H1 (cell line): ENCODE measurements at regions not wholly inside any gene's neighbourhood (a gene's known extent, or its start where the extent isn't known, plus 50 kb on each side); places are given as distances from the start of the nearest gene placed in this dataset.

Source experiments
- CTCF ChIA-PET: fragments of 300-600 bp; sonication (Branson Sonifier 250); formaldehyde crosslinking; loops from one replicate; lab custom pipeline; 2021; ENCODE audit not compliant: partially characterized antibody; lab: Charles Lee
- POLR2A ChIA-PET: fragments of 300-600 bp; sonication (Branson Sonifier 250); formaldehyde crosslinking; loops from one replicate; lab custom pipeline; 2021; ENCODE audit warnings: inconsistent platforms; ENCODE audit not compliant: partially characterized antibody; lab: Charles Lee
- DNase-seq, 2 experiments: peaks; one replicate each; pipeline versions ENCODE4 v3.0.0 to v3.0.0-alpha.2; 2010 to 2022; ENCODE audit warnings: low spot score in 2 of 2, low read depth in 1 of 2, mixed read lengths in 1 of 2
- FAIRE-seq: peaks from 2 replicates; lab custom pipeline; 2011; peaks lifted over from hg19 to GRCh38; lab: Jason Lieb, UNC
- H2AFZ ChIP-seq: 2 replicates; pipeline ENCODE4 v1.8.1; 2012; ENCODE audit warnings: low read length, inconsistent platforms
- H2AK5ac ChIP-seq: 2 replicates; pipeline ENCODE4 v1.6.1; 2013; ENCODE audit warnings: low read depth, low read length
- H2BK120ac ChIP-seq: replicated peaks from 2 replicates; pipeline ENCODE3; 2013; ENCODE audit warnings: low read depth, low read length, inconsistent platforms
- H2BK12ac ChIP-seq: 2 replicates; pipeline ENCODE4 v1.6.1; 2013; ENCODE audit warnings: low read depth, low read length
- H2BK15ac ChIP-seq: 2 replicates; pipeline ENCODE4 v1.6.1; 2013; ENCODE audit warnings: low read length
- H2BK20ac ChIP-seq: 2 replicates; pipeline ENCODE4 v1.6.1; 2013; ENCODE audit warnings: low read length
- H2BK5ac ChIP-seq: 2 replicates; pipeline ENCODE4 v1.6.1; 2013; ENCODE audit warnings: low read depth, low read length
- H3K14ac ChIP-seq: 2 replicates; pipeline ENCODE4 v1.6.1; 2013; ENCODE audit warnings: inconsistent platforms; ENCODE audit not compliant: insufficient read length
- H3K18ac ChIP-seq: 2 replicates; pipeline ENCODE4 v1.6.1; 2013; ENCODE audit warnings: low read length; ENCODE audit errors: extremely low read depth
- H3K23ac ChIP-seq: 2 replicates; pipeline ENCODE4 v1.6.1; 2013; ENCODE audit warnings: inconsistent platforms; ENCODE audit not compliant: insufficient read length
- H3K23me2 ChIP-seq: 2 replicates; pipeline ENCODE4 v1.6.1; 2013; ENCODE audit warnings: low read depth, low read length
- H3K27ac ChIP-seq: 2 replicates; pipeline ENCODE4 v1.6.1; 2011; ENCODE audit warnings: low read depth, low read length, inconsistent platforms
- H3K27me3 ChIP-seq, 4 experiments: replicated peaks in 1 of 4; 1 replicate in 1 of 4; 2 replicates in 3 of 4; pipeline versions ENCODE4 v1.6.1 to v1.8.1; 2011 to 2013; ENCODE audit warnings: low read length in 3 of 4, mild to moderate bottlenecking in 3 of 4, inconsistent platforms in 2 of 4, mixed read lengths in 2 of 4, moderate library complexity in 1 of 4; ENCODE audit not compliant: control insufficient read depth in 3 of 4, insufficient read depth in 3 of 4; ENCODE audit errors: extremely low read depth in 1 of 4
- H3K36me3 ChIP-seq, 4 experiments: 2 replicates each; pipeline versions ENCODE4 v1.6.1 to v1.8.1; 2011 to 2013; ENCODE audit warnings: mild to moderate bottlenecking in 4 of 4, low read length in 3 of 4, moderate library complexity in 2 of 4, control low read depth in 1 of 4, inconsistent platforms in 1 of 4; ENCODE audit not compliant: insufficient read depth in 4 of 4, control insufficient read depth in 2 of 4
- H3K4ac ChIP-seq: replicated peaks from 2 replicates; pipeline ENCODE3; 2013; ENCODE audit warnings: low read length, low read depth, mixed read lengths, inconsistent platforms; ENCODE audit not compliant: insufficient read length
- H3K4me1 ChIP-seq, 4 experiments: replicated peaks in 1 of 4; 1 replicate in 1 of 4; 2 replicates in 3 of 4; pipeline versions ENCODE4 v1.6.1 to v1.8.1; 2011 to 2013; ENCODE audit warnings: low read length in 3 of 4, inconsistent platforms in 2 of 4, mixed read lengths in 1 of 4; ENCODE audit not compliant: insufficient read depth in 4 of 4, control insufficient read depth in 3 of 4
- H3K4me2 ChIP-seq, 2 experiments: 2 replicates each; pipeline versions ENCODE4 v1.6.1 to v1.8.1; 2011 to 2013; ENCODE audit warnings: low read depth in 2 of 2, low read length in 2 of 2, control low read depth in 1 of 2, inconsistent platforms in 1 of 2, mild to moderate bottlenecking in 1 of 2; ENCODE audit not compliant: insufficient read depth in 1 of 2
- H3K4me3 ChIP-seq, 4 experiments: fragments of 200-600, 300-600 bp in 1 of 4; sonication (generic), shearing (Covaris generic), sonication (Bioruptor Twin) in 1 of 4; 2 replicates each; pipeline versions ENCODE4 v1.5.1 to v1.8.1; 2011 to 2016; ENCODE audit warnings: low read length in 4 of 4, low read depth in 3 of 4, control low read depth in 2 of 4, inconsistent platforms in 2 of 4, mild to moderate bottlenecking in 2 of 4, mixed read lengths in 1 of 4, moderate library complexity in 1 of 4; ENCODE audit not compliant: insufficient read depth in 2 of 4; ENCODE audit errors: extremely low read depth in 1 of 4
- H3K56ac ChIP-seq: replicated peaks from 2 replicates; pipeline ENCODE3; 2013; ENCODE audit warnings: low read depth, mild to moderate bottlenecking, mixed read lengths, low read length, inconsistent platforms; ENCODE audit not compliant: insufficient read length
- H3K79me1 ChIP-seq: 2 replicates; pipeline ENCODE4 v1.6.1; 2013; ENCODE audit warnings: low read depth, low read length, control low read depth
- H3K79me2 ChIP-seq, 2 experiments: 2 replicates each; pipeline versions ENCODE4 v1.6.1 to v1.8.1; 2012 to 2013; ENCODE audit warnings: low read length in 2 of 2, mild to moderate bottlenecking in 2 of 2, inconsistent platforms in 1 of 2; ENCODE audit not compliant: insufficient read depth in 2 of 2, control insufficient read depth in 1 of 2
- H3K9ac ChIP-seq, 4 experiments: replicated peaks in 1 of 4; 1 replicate in 1 of 4; 2 replicates in 3 of 4; pipeline versions ENCODE4 v1.6.1 to v1.8.1; 2011 to 2013; ENCODE audit warnings: low read depth in 3 of 4, low read length in 3 of 4, control low read depth in 2 of 4, mild to moderate bottlenecking in 2 of 4, moderate library complexity in 2 of 4, inconsistent platforms in 1 of 4; ENCODE audit errors: extremely low read depth in 1 of 4
- H3K9me3 ChIP-seq, 2 experiments: 2 replicates each; pipeline versions ENCODE4 v1.6.1 to v1.8.1; 2012 to 2013; ENCODE audit warnings: mild to moderate bottlenecking in 2 of 2, moderate library complexity in 2 of 2, control low read depth in 1 of 2, inconsistent platforms in 1 of 2, low read depth in 1 of 2, low read length in 1 of 2, mixed read lengths in 1 of 2; ENCODE audit not compliant: insufficient read depth in 2 of 2
- H4K20me1 ChIP-seq, 2 experiments: replicated peaks in 1 of 2; 2 replicates each; pipeline versions ENCODE3 to v1.8.1; 2011 to 2013; ENCODE audit warnings: inconsistent platforms in 2 of 2, low read length in 2 of 2, mild to moderate bottlenecking in 1 of 2; ENCODE audit not compliant: insufficient read depth in 2 of 2, control insufficient read depth in 1 of 2
- H4K5ac ChIP-seq: 2 replicates; pipeline ENCODE4 v1.6.1; 2013; ENCODE audit warnings: low read length, low read depth, mixed read lengths, inconsistent platforms; ENCODE audit not compliant: insufficient read length
- H4K8ac ChIP-seq: 2 replicates; pipeline ENCODE4 v1.8.0; 2013; ENCODE audit warnings: mild to moderate bottlenecking, moderate library complexity, low read length, inconsistent platforms; ENCODE audit not compliant: insufficient read depth; ENCODE audit errors: extremely low read depth
- H4K91ac ChIP-seq: replicated peaks from 2 replicates; pipeline ENCODE3; 2013; ENCODE audit warnings: low read length, mixed read lengths, inconsistent platforms; ENCODE audit not compliant: insufficient read length
- GABPA ChIP-seq: IDR thresholded peaks from 2 replicates; pipeline ENCODE4 v1.6.1; 2011; ENCODE audit warnings: mild to moderate bottlenecking, low read length, moderate library complexity, borderline replicate concordance; ENCODE audit not compliant: insufficient read depth
- SP2 ChIP-seq: IDR thresholded peaks from 2 replicates; pipeline ENCODE4 v1.6.1; 2012; ENCODE audit warnings: mild to moderate bottlenecking, low read length, inconsistent platforms
- TCF12 ChIP-seq: IDR thresholded peaks from 2 replicates; pipeline ENCODE4 v1.6.1; 2011; ENCODE audit warnings: low read depth, mild to moderate bottlenecking, low read length
- WGBS, 2 experiments: shearing (Covaris generic) in 1 of 2; methylation state at CpG; one replicate each; pipeline versions ENCODE4 v1.1.6 to v1.1.7; 2013 to 2015; ENCODE audit warnings: low lambda C conversion rate in 2 of 2, mixed read lengths in 2 of 2, inconsistent platforms in 1 of 2, low coverage in 1 of 2, missing lambda C conversion rate in 1 of 2; ENCODE audit not compliant: insufficient replicate concordance in 2 of 2, insufficient coverage in 1 of 2, insufficient read length in 1 of 2; ENCODE audit errors: extremely low coverage in 1 of 2, missing lambda C conversion rate in 1 of 2; 5-methylcytosine and 5-hydroxymethylcytosine counted together

GRCh38 chr7:110168010-110168409 is 922.9 kb upstream of the LRRN3 start:
- Histone ChIP-seq H3K18ac (no peak overlapping the region), H3K4me1 (no peaks in the 10 kb centered on the region)
- TF ChIP-seq SP2 (no peak), GABPA (no peak), TCF12 (no peak)
- TF ChIP-seq, all 59 proteins: peak for 0
- Histone ChIP-seq H4K5ac (no peak overlapping the region), H4K91ac (no peak overlapping the region), H2BK120ac (no peak overlapping the region), H3K27ac (no peak overlapping the region), H3K27me3 (no peaks in the 10 kb centered on the region), H2BK15ac (no peak overlapping the region), H2BK5ac (no peak overlapping the region), H2AK5ac (no peak overlapping the region), H3K79me1 (no peaks in the 10 kb centered on the region), H3K4me2 (no peak overlapping the region), H3K9me3 (no peaks in the 10 kb centered on the region), H3K9ac (no peak overlapping the region), H2AFZ (no peak overlapping the region), H4K20me1 (no peaks in the 10 kb centered on the region), H3K14ac (no peak overlapping the region), H3K79me2 (no peaks in the 10 kb centered on the region), H2BK12ac (no peak overlapping the region), H3K23me2 (no peaks in the 10 kb centered on the region), H3K36me3 (no peaks in the 10 kb centered on the region), H3K56ac (no peak overlapping the region), H2BK20ac (no peak overlapping the region), H3K4ac (no peak overlapping the region), H4K8ac (no peak overlapping the region), H3K4me3 (no peak overlapping the region), H3K23ac (no peak overlapping the region)
- ChIA-PET POLR2A (no interaction called here), CTCF (no interaction called here)
- DNase-seq (no peak), FAIRE-seq (no peak)
- WGBS, 2 experiments, result 100% methylated on average over 3 of the region's 3 CpGs; no CpG with 5 or more reads in 1 of the 2 experiments
